ENCODE measurements at regions not wholly inside any gene's neighbourhood (a gene's known extent, or its start where the extent isn't known, plus 50 kb on each side); places are given as distances from the start of the nearest gene placed in this dataset.

DNA sequence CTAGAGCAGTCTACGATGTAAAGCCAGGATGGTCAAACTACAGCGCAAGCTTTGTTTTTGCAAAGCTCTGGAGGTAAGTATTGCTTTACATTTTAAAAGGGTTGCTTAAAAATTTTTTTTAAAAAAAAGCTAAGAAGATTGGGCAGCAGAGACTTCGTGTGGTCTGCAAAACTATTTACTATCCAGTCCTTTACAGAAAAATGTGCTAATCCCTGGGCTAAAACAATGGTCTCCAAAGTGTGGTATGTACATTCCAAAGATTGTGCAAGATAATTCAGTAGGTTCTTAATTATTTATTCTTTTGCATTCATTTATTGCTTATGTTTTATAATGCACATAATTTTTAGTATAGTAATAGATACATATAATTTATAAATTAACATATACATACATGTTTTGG, 113.2 kb downstream of the MFAP3L start:
- CTCF ChIA-PET = no interaction called here
- no peak overlapping the region for H4K91ac ChIP-seq (ENCODE audit: insufficient read depth, low read depth, low read length)
- intact Hi-C loops (cut with micrococcal nuclease) = no loop called here
- WGBS, 2 experiments (ENCODE audit: extremely low coverage in 2 of 2, insufficient read length in 1 of 2) = no CpG with 5 or more reads among the region's 3 CpGs
- in situ Hi-C loops (cut with MboI; ENCODE audit: low sequenced_read_pairs) = no loop called here
- H3K4me1 ChIP-seq (ENCODE audit: control insufficient read depth, insufficient read depth, low read length) = no peaks in the 10 kb centered on the region
- H3K36me3 ChIP-seq (ENCODE audit: control insufficient read depth, insufficient read depth, low read length) = no peaks in the 10 kb centered on the region
- H2BK120ac ChIP-seq (ENCODE audit: low read depth, low read length) = no peak overlapping the region
- H3K4ac ChIP-seq (ENCODE audit: low read depth, low read length) = no peak overlapping the region
- no peaks in the 10 kb centered on the region for H3K9me3 ChIP-seq (ENCODE audit: control insufficient read depth, insufficient read depth, low read length)
- H2BK15ac ChIP-seq (ENCODE audit: low read depth, low read length) = no peak overlapping the region
- H3K4me3 ChIP-seq (ENCODE audit: insufficient read depth, low read depth, low read length) = no peak overlapping the region
- H3K9ac ChIP-seq (ENCODE audit: low read depth, low read length) = no peak overlapping the region
- H2AFZ ChIP-seq (replicated peaks; ENCODE audit: low read length, poor library complexity) = no peak overlapping the region
- no peaks in the 10 kb centered on the region for H4K20me1 ChIP-seq (ENCODE audit: insufficient read depth, low read length)
- H3K79me1 ChIP-seq (ENCODE audit: low read depth in 1 of 2, low read length in 2 of 2) = no peaks in the 10 kb centered on the region
- DNase-seq (no peak), ATAC-seq (ENCODE audit: low read depth) (no peak)
- dilution Hi-C loops (cut with HindIII; ENCODE audit: low sequenced_read_pairs, unreplicated experiment) = no loop called here
- no peak overlapping the region for H2BK5ac ChIP-seq (ENCODE audit: low read depth, low read length, poor library complexity, severe bottlenecking)
- H2BK20ac ChIP-seq (ENCODE audit: low read depth, low read length) = no peak overlapping the region
- H3K18ac ChIP-seq (ENCODE audit: low read depth, low read length) = no peak overlapping the region
- BruUV-seq (replicated peaks) = no TSS peak
- no peaks in the 10 kb centered on the region for H3K9me1 ChIP-seq (ENCODE audit: insufficient read depth, low read length)
- no peak overlapping the region for H3K23ac ChIP-seq (ENCODE audit: low read depth, low read length)
- no peak overlapping the region for H3K27ac ChIP-seq (ENCODE audit: insufficient read depth, low read length)
- H4K5ac ChIP-seq (ENCODE audit: low read depth, low read length) = no peak overlapping the region
- no peaks in the 10 kb centered on the region for H3K27me3 ChIP-seq (ENCODE audit: control insufficient read depth, insufficient read depth, low read length)
- POLR2A ChIA-PET (ENCODE audit: unreplicated experiment) = no interaction called here
- TF ChIP-seq MAZ (IDR thresholded peaks at IDR 0.05; ENCODE audit: borderline replicate concordance, low read depth, low read length) = no peak
- no peak for TF ChIP-seq BHLHE40 (IDR thresholded peaks at IDR 0.05; ENCODE audit: low read depth, low read length)
- no peak for TF ChIP-seq RCOR1 (IDR thresholded peaks at IDR 0.05; ENCODE audit: insufficient replicate concordance, low read length)
- no peak for TF ChIP-seq CHD1 (IDR thresholded peaks at IDR 0.05; ENCODE audit: low read depth, low read length)
- no peak for TF ChIP-seq SMC3 (IDR thresholded peaks at IDR 0.05; ENCODE audit: low read depth, low read length)
- TF ChIP-seq NFE2L2 (IDR thresholded peaks at IDR 0.05; ENCODE audit: low read depth, low read length) = no peak
- no peak for TF ChIP-seq MAFK (IDR thresholded peaks at IDR 0.05; ENCODE audit: low read depth, low read length)
- TF ChIP-seq, protein P1, sequence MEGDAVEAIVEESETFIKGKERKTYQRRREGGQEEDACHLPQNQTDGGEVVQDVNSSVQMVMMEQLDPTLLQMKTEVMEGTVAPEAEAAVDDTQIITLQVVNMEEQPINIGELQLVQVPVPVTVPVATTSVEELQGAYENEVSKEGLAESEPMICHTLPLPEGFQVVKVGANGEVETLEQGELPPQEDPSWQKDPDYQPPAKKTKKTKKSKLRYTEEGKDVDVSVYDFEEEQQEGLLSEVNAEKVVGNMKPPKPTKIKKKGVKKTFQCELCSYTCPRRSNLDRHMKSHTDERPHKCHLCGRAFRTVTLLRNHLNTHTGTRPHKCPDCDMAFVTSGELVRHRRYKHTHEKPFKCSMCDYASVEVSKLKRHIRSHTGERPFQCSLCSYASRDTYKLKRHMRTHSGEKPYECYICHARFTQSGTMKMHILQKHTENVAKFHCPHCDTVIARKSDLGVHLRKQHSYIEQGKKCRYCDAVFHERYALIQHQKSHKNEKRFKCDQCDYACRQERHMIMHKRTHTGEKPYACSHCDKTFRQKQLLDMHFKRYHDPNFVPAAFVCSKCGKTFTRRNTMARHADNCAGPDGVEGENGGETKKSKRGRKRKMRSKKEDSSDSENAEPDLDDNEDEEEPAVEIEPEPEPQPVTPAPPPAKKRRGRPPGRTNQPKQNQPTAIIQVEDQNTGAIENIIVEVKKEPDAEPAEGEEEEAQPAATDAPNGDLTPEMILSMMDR (conservative IDR thresholded peaks at IDR 0.05; ENCODE audit: low read depth, low read length) = no peak
- TF ChIP-seq, protein P2, sequence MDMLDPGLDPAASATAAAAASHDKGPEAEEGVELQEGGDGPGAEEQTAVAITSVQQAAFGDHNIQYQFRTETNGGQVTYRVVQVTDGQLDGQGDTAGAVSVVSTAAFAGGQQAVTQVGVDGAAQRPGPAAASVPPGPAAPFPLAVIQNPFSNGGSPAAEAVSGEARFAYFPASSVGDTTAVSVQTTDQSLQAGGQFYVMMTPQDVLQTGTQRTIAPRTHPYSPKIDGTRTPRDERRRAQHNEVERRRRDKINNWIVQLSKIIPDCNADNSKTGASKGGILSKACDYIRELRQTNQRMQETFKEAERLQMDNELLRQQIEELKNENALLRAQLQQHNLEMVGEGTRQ (IDR thresholded peaks at IDR 0.05; ENCODE audit: low read depth, low read length) = no peak
- no peak for TF ChIP-seq RFX5 (IDR thresholded peaks at IDR 0.05; ENCODE audit: low read depth, low read length)
- no peak for TF ChIP-seq POLR2A (IDR thresholded peaks at IDR 0.05; ENCODE audit: low read depth, low read length)
- no peak for TF ChIP-seq FOS (IDR thresholded peaks at IDR 0.05; ENCODE audit: low read depth, low read length)
- TF ChIP-seq, protein P3, sequence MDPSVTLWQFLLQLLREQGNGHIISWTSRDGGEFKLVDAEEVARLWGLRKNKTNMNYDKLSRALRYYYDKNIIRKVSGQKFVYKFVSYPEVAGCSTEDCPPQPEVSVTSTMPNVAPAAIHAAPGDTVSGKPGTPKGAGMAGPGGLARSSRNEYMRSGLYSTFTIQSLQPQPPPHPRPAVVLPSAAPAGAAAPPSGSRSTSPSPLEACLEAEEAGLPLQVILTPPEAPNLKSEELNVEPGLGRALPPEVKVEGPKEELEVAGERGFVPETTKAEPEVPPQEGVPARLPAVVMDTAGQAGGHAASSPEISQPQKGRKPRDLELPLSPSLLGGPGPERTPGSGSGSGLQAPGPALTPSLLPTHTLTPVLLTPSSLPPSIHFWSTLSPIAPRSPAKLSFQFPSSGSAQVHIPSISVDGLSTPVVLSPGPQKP (IDR thresholded peaks at IDR 0.05; ENCODE audit: borderline replicate concordance, low read depth, low read length) = no peak
- TF ChIP-seq CEBPB (IDR thresholded peaks at IDR 0.05; ENCODE audit: low read depth, low read length) = no peak
- no peak overlapping the region for H3K56ac ChIP-seq (ENCODE audit: extremely low read depth, insufficient read depth, low read length)
- H2AK5ac ChIP-seq (ENCODE audit: low read depth, low read length) = no peak overlapping the region
- no peak overlapping the region for H3K14ac ChIP-seq (replicated peaks; ENCODE audit: low read depth, low read length)
- no peak overlapping the region for H3K4me2 ChIP-seq (ENCODE audit: low read depth, low read length)
- H2AK9ac ChIP-seq (replicated peaks; ENCODE audit: low read depth, low read length, poor library complexity) = no peak overlapping the region
- H4K8ac ChIP-seq (ENCODE audit: low read depth in 2 of 2, low read length in 2 of 2) = no peak overlapping the region

All from IMR-90 (cell line).